ENCODE measurements at regions not wholly inside any gene's neighbourhood (a gene's known extent, or its start where the extent isn't known, plus 50 kb on each side); places are given as distances from the start of the nearest gene placed in this dataset.
"Not testable (repeated sequence)": the region's sequence is repeated elsewhere in the genome, so short reads cannot be mapped to it uniquely, and the experiment has no call there.

DNA sequence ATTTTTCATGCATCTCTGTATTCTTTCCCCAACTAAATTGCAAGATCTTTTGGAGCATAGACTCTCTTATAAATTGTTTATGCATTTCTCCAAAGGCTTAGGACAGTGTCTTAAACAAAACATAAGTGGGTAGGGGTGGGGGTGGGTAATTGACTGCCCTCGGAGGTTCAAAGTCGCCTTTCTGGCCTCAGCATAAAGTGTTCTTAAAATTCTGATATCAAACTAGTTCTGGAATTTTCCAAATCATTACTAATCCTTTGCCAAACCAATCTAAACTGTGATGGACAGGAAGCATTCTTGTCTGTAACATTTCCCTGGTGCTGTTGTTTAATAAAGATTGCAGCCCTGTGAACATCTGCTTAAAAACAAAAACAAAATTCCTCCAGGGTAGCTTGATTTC lies 61.8 kb upstream of the FAT3 start:
- H3K27me3 Mint-ChIP-seq (ENCODE audit: low read depth in 3 of 3) = no peaks in the 10 kb centered on the region

DNA sequence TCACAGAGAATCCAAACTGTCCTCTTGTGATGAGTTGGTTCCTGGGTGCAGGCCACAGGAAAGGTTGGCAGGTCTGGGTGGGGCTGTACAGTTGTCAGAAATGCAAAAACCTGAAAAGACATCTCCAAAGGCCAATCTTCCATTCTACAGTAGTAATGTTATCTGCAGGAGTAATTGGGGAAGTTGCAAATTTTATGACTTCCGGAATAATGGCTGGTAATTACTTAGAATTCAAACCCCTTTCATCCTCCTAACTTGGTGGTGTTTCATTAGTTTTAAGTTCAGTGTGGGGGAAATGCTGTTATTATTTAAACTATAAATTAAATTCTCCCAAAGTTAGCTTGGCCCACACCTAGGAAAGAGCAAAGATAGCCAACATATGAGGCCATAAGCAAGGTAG lies 64.7 kb upstream of the FAT3 start:
- Mint-ChIP-seq H3K36me3 (no peaks in the 10 kb centered on the region), H3K4me3 (no peak overlapping the region), H3K4me1 (no peaks in the 10 kb centered on the region), H3K9me3 (peaks cover 2 to 21% (median 11%) of the 10 kb centered on the region in 7 donors), H3K27me3 (ENCODE audit: low read depth in 3 of 3) (no peaks in the 10 kb centered on the region), H3K27ac (no peak overlapping the region)
- no peak overlapping the region for H3K9ac ChIP-seq (ENCODE audit: insufficient read depth, low read length, poor library complexity, severe bottlenecking)
- TF ChIP-seq, protein P1, sequence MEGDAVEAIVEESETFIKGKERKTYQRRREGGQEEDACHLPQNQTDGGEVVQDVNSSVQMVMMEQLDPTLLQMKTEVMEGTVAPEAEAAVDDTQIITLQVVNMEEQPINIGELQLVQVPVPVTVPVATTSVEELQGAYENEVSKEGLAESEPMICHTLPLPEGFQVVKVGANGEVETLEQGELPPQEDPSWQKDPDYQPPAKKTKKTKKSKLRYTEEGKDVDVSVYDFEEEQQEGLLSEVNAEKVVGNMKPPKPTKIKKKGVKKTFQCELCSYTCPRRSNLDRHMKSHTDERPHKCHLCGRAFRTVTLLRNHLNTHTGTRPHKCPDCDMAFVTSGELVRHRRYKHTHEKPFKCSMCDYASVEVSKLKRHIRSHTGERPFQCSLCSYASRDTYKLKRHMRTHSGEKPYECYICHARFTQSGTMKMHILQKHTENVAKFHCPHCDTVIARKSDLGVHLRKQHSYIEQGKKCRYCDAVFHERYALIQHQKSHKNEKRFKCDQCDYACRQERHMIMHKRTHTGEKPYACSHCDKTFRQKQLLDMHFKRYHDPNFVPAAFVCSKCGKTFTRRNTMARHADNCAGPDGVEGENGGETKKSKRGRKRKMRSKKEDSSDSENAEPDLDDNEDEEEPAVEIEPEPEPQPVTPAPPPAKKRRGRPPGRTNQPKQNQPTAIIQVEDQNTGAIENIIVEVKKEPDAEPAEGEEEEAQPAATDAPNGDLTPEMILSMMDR (IDR thresholded peaks at IDR 0.05) = no peak
- no peak for DNase-seq
- H3K79me2 ChIP-seq (ENCODE audit: insufficient read depth, low read length) = no peaks in the 10 kb centered on the region
- no peaks in the 10 kb centered on the region for H3K36me3 ChIP-seq (replicated peaks in 1 of 2; ENCODE audit: control insufficient read depth in 1 of 2, insufficient read depth in 2 of 2, low read length in 2 of 2)
- no peaks in the 10 kb centered on the region for H4K20me1 ChIP-seq (ENCODE audit: insufficient read depth, low read length)
- H3K27ac ChIP-seq (ENCODE audit: low read depth in 1 of 2, low read length in 2 of 2) = no peak overlapping the region
- H3K4me1 ChIP-seq (ENCODE audit: control insufficient read depth in 1 of 2, insufficient read depth in 2 of 2, low read length in 2 of 2) = no peaks in the 10 kb centered on the region
- H3K27me3 ChIP-seq (ENCODE audit: control insufficient read depth in 2 of 2, insufficient read depth in 2 of 2, low read length in 2 of 2) = no peaks in the 10 kb centered on the region
- WGBS (ENCODE audit: insufficient coverage) = no CpG with 5 or more reads among the region's 1 CpG
- no peak overlapping the region for H3K4me2 ChIP-seq (replicated peaks; ENCODE audit: extremely low read depth, low read length, poor library complexity, severe bottlenecking)
- H3K4me3 ChIP-seq (replicated peaks in 1 of 3; ENCODE audit: low read depth in 2 of 3, low read length in 3 of 3) = no peak overlapping the region
- no peak overlapping the region for H2AFZ ChIP-seq (ENCODE audit: insufficient read depth, low read depth, low read length, poor library complexity, severe bottlenecking)
- peaks cover 0 to 5% of the 10 kb centered on the region in 2 donors for H3K9me3 ChIP-seq (replicated peaks in 1 of 2; ENCODE audit: control insufficient read depth in 1 of 2, insufficient read depth in 1 of 2, low read length in 2 of 2)
- intact Hi-C loops (cut with micrococcal nuclease) = no loop called here

More for the DNA sequence above, 61.8 kb upstream of the FAT3 start:
- no peaks in the 10 kb centered on the region for H4K20me1 ChIP-seq (ENCODE audit: insufficient read depth, low read length)
- Mint-ChIP-seq H3K4me1 (no peaks in the 10 kb centered on the region), H3K4me3 (no peak overlapping the region), H3K36me3 (no peaks in the 10 kb centered on the region), H3K27ac (no peak overlapping the region), H3K9me3 (peaks cover 1 to 17% (median 5%) of the 10 kb centered on the region in 7 donors)
- H3K79me2 ChIP-seq (ENCODE audit: insufficient read depth, low read length) = no peaks in the 10 kb centered on the region
- DNase-seq = no peak
- no peaks in the 10 kb centered on the region for H3K27me3 ChIP-seq (ENCODE audit: control insufficient read depth in 2 of 2, insufficient read depth in 2 of 2, low read length in 2 of 2)
- intact Hi-C loops (cut with micrococcal nuclease) = no loop called here
- no CpG with 5 or more reads among the region's 2 CpGs for WGBS (ENCODE audit: insufficient coverage)
- no peak overlapping the region for H3K4me3 ChIP-seq (replicated peaks in 1 of 3; ENCODE audit: low read depth in 2 of 3, low read length in 3 of 3)
- no peaks in the 10 kb centered on the region for H3K36me3 ChIP-seq (replicated peaks in 1 of 2; ENCODE audit: control insufficient read depth in 1 of 2, insufficient read depth in 2 of 2, low read length in 2 of 2)
- peaks cover 0 to 5% of the 10 kb centered on the region in 2 donors for H3K9me3 ChIP-seq (replicated peaks in 1 of 2; ENCODE audit: control insufficient read depth in 1 of 2, insufficient read depth in 1 of 2, low read length in 2 of 2)
- H3K4me2 ChIP-seq (replicated peaks; ENCODE audit: extremely low read depth, low read length, poor library complexity, severe bottlenecking) = no peak overlapping the region
- H3K27ac ChIP-seq (ENCODE audit: low read depth in 1 of 2, low read length in 2 of 2) = no peak overlapping the region
- no peaks in the 10 kb centered on the region for H3K4me1 ChIP-seq (ENCODE audit: control insufficient read depth in 1 of 2, insufficient read depth in 2 of 2, low read length in 2 of 2)
- no peak overlapping the region for H3K9ac ChIP-seq (ENCODE audit: insufficient read depth, low read length, poor library complexity, severe bottlenecking)
- TF ChIP-seq, protein P1 (IDR thresholded peaks at IDR 0.05) = no peak
- no peak overlapping the region for H2AFZ ChIP-seq (ENCODE audit: insufficient read depth, low read depth, low read length, poor library complexity, severe bottlenecking)

DNA sequence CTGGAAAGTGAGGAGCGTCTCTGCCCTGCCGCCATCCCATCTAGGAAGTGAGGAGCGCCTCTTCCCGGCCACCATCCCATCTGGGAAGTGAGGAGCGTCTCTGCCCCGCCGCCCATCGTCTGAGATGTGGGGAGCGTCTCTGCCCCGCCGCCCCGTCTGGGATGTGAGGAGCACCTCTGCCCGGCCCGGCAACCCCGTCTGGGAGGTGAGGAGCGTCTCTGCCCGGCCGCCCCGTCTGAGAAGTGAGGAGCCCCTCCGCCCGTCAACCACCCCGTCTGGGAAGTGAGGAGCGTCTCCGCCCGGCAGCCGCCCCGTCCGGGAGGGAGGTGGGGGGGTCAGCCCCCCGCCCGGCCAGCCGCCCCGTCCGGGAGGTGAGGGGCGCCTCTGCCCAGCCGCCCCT lies 67.2 kb upstream of the FAT3 start:
- intact Hi-C loops (cut with micrococcal nuclease); H2AFZ ChIP-seq (ENCODE audit: insufficient read depth, low read depth, low read length, poor library complexity, severe bottlenecking); H3K4me1 Mint-ChIP-seq; H3K4me1 ChIP-seq (ENCODE audit: control insufficient read depth in 1 of 2, insufficient read depth in 2 of 2, low read length in 2 of 2); H3K4me2 ChIP-seq (replicated peaks; ENCODE audit: extremely low read depth, low read length, poor library complexity, severe bottlenecking); H3K4me3 ChIP-seq (replicated peaks in 1 of 3; ENCODE audit: low read depth in 2 of 3, low read length in 3 of 3); H3K36me3 Mint-ChIP-seq; H3K9me3 ChIP-seq (replicated peaks in 1 of 2; ENCODE audit: control insufficient read depth in 1 of 2, insufficient read depth in 1 of 2, low read length in 2 of 2); H3K79me2 ChIP-seq (ENCODE audit: insufficient read depth, low read length); H3K9ac ChIP-seq (ENCODE audit: insufficient read depth, low read length, poor library complexity, severe bottlenecking); H3K27me3 ChIP-seq (ENCODE audit: control insufficient read depth in 2 of 2, insufficient read depth in 2 of 2, low read length in 2 of 2); H3K27ac Mint-ChIP-seq; H3K27ac ChIP-seq (ENCODE audit: low read depth in 1 of 2, low read length in 2 of 2); H4K20me1 ChIP-seq (ENCODE audit: insufficient read depth, low read length); H3K4me3 Mint-ChIP-seq; H3K36me3 ChIP-seq (replicated peaks in 1 of 2; ENCODE audit: control insufficient read depth in 1 of 2, insufficient read depth in 2 of 2, low read length in 2 of 2); DNase-seq; H3K27me3 Mint-ChIP-seq (ENCODE audit: low read depth in 3 of 3): not testable (repeated sequence)
- WGBS (ENCODE audit: insufficient coverage) = 97% methylated on average over 20 of the region's 35 CpGs
- H3K9me3 Mint-ChIP-seq = peaks cover 2 to 21% (median 12%) of the 10 kb centered on the region in 7 donors

Data from CD14-positive monocyte (primary cell).